Fibroblast of villous mesenchyme (primary cell): ENCODE measurements at regions not wholly inside any gene's neighbourhood (a gene's known extent, or its start where the extent isn't known, plus 50 kb on each side); places are given as distances from the start of the nearest gene placed in this dataset.

ENCODE experiments used
- DNase-seq: peaks from one replicate; pipeline ENCODE4 v3.0.0-alpha.2; 2010; ENCODE audit warnings: low read depth
- H3K4me3 ChIP-seq: 2 replicates; pipeline ENCODE4 v1.5.1; 2011; ENCODE audit warnings: low read depth, mild to moderate bottlenecking, low read length
- CTCF ChIP-seq: IDR thresholded peaks from 2 replicates; pipeline ENCODE4 v1.5.1; 2012; ENCODE audit warnings: low read depth, mild to moderate bottlenecking, low read length; ENCODE audit not compliant: insufficient read depth

GRCh38 chr4:162510937-162511336 lies 347.1 kb upstream of the FSTL5 start:
- TF ChIP-seq CTCF = no peak

GRCh38 chr4:162510115-162510514 lies 346.3 kb upstream of the FSTL5 start:
- no peak for DNase-seq
- TF ChIP-seq CTCF = no peak
- no peak overlapping the region for H3K4me3 ChIP-seq

More at GRCh38 chr4:162510937-162511336, 347.1 kb upstream of the FSTL5 start:
- no peak overlapping the region for H3K4me3 ChIP-seq
- DNase-seq = no peak

- no peak for TF ChIP-seq CTCF
- no peak overlapping the region for H3K4me3 ChIP-seq
- no peak for DNase-seq
These were observed 345.5 kb upstream of the FSTL5 start for GRCh38 chr4:162509333-162509732.

- peak; percentile 55 for DNase-seq
- no peak overlapping the region for H3K4me3 ChIP-seq
- TF ChIP-seq CTCF = no peak
These were observed 342.5 kb upstream of the FSTL5 start for GRCh38 chr4:162506253-162506652.

GRCh38 chr4:162503868-162504267 lies 340.1 kb upstream of the FSTL5 start:
- DNase-seq = no peak

GRCh38 chr4:162502109-162502508 lies 338.3 kb upstream of the FSTL5 start:
- no peak overlapping the region for H3K4me3 ChIP-seq
- no peak for DNase-seq
- TF ChIP-seq CTCF = no peak

More at GRCh38 chr4:162503868-162504267, 340.1 kb upstream of the FSTL5 start:
- H3K4me3 ChIP-seq = no peak overlapping the region
- TF ChIP-seq CTCF = no peak

GRCh38 chr4:162499478-162499877 lies 335.7 kb upstream of the FSTL5 start:
- no peak for DNase-seq
- TF ChIP-seq CTCF = peak; percentile 24
- H3K4me3 ChIP-seq = no peak overlapping the region
